ENCODE measurements at regions not wholly inside any gene's neighbourhood (a gene's known extent, or its start where the extent isn't known, plus 50 kb on each side); places are given as distances from the start of the nearest gene placed in this dataset.
"Not testable (repeated sequence)": the region's sequence is repeated elsewhere in the genome, so short reads cannot be mapped to it uniquely, and the experiment has no call there.

GRCh38 chr20:51928931-51929330 is 126.6 kb upstream of the SALL4 start:
- no peak for TF ChIP-seq CTCF (conservative IDR thresholded peaks at IDR 0.05; ENCODE audit: low read depth, low read length)
- DNase-seq (ENCODE audit: low read depth): no peak
- H3K4me3 ChIP-seq (ENCODE audit: low read length): no peak overlapping the region

GRCh38 chr20:51927970-51928369 is 125.6 kb upstream of the SALL4 start:
- DNase-seq (ENCODE audit: low read depth); H3K4me3 ChIP-seq (ENCODE audit: low read length): not testable (repeated sequence)

GRCh38 chr20:51926670-51927305 is 124.5 kb upstream of the SALL4 start:
- TF ChIP-seq CTCF (conservative IDR thresholded peaks at IDR 0.05; ENCODE audit: low read depth, low read length): no peak
- DNase-seq (ENCODE audit: low read depth): no peak
- no peak overlapping the region for H3K4me3 ChIP-seq (ENCODE audit: low read length)

GRCh38 chr20:51924509-51924908 is 122.2 kb upstream of the SALL4 start:
- no peak for TF ChIP-seq CTCF (conservative IDR thresholded peaks at IDR 0.05; ENCODE audit: low read depth, low read length)
- H3K4me3 ChIP-seq (ENCODE audit: low read length): no peak overlapping the region
- no peak for DNase-seq (ENCODE audit: low read depth)

GRCh38 chr20:51923633-51924032 is 121.3 kb upstream of the SALL4 start:
- TF ChIP-seq CTCF (conservative IDR thresholded peaks at IDR 0.05; ENCODE audit: low read depth, low read length): no peak

GRCh38 chr20:51922812-51923211 is 120.5 kb upstream of the SALL4 start:
- DNase-seq (ENCODE audit: low read depth); H3K4me3 ChIP-seq (ENCODE audit: low read length): not testable (repeated sequence)

More at GRCh38 chr20:51923633-51924032, 121.3 kb upstream of the SALL4 start:
- no peak for DNase-seq (ENCODE audit: low read depth)
- H3K4me3 ChIP-seq (ENCODE audit: low read length): no peak overlapping the region

- H3K4me3 ChIP-seq (ENCODE audit: low read length): no peak overlapping the region
- no peak for TF ChIP-seq CTCF (conservative IDR thresholded peaks at IDR 0.05; ENCODE audit: low read depth, low read length)
- no peak for DNase-seq (ENCODE audit: low read depth)
Measured at GRCh38 chr20:51918561-51918960, 116.2 kb upstream of the SALL4 start.

- TF ChIP-seq CTCF (conservative IDR thresholded peaks at IDR 0.05; ENCODE audit: low read depth, low read length): no peak
Measured at GRCh38 chr20:51917886-51918535, 115.7 kb upstream of the SALL4 start.

More at GRCh38 chr20:51917886-51918535, 115.7 kb upstream of the SALL4 start:
- H3K4me3 ChIP-seq (ENCODE audit: low read length): no peak overlapping the region
- no peak for DNase-seq (ENCODE audit: low read depth)

All from retinal pigment epithelial cell (primary cell).